ENCODE measurements at regions not wholly inside any gene's neighbourhood (a gene's known extent, or its start where the extent isn't known, plus 50 kb on each side); places are given as distances from the start of the nearest gene placed in this dataset.

- 98% methylated on average over 5 of the region's 5 CpGs for WGBS
- no peak for TF ChIP-seq CTCF (IDR thresholded peaks at IDR 0.05)
- no peak for TF ChIP-seq POLR2A (IDR thresholded peaks at IDR 0.05)
- Histone ChIP-seq H3K9me3 (peaks cover 4% of the 10 kb centered on the region), H3K27me3 (peaks cover 7% of the 10 kb centered on the region), H3K36me3 (no peaks in the 10 kb centered on the region), H3K4me1 (no peaks in the 10 kb centered on the region), H3K4me3 (no peak overlapping the region), H3K27ac (no peak overlapping the region)
- DNase-seq (ENCODE audit: low spot score in 2 of 2), result no peak
These were observed 191.0 kb downstream of the IRX2 start for GRCh38 chr5:2560435-2560834.

- Histone ChIP-seq H3K27ac (no peak overlapping the region), H3K4me1 (no peaks in the 10 kb centered on the region), H3K9me3 (peaks cover 16% of the 10 kb centered on the region), H3K4me3 (no peak overlapping the region), H3K36me3 (no peaks in the 10 kb centered on the region), H3K27me3 (peaks cover 7% of the 10 kb centered on the region)
- no peak for DNase-seq (ENCODE audit: low spot score in 2 of 2)
- no peak for TF ChIP-seq EP300 (IDR thresholded peaks at IDR 0.05)
- TF ChIP-seq POLR2AphosphoS5 (IDR thresholded peaks at IDR 0.05), result no peak
- no peak for TF ChIP-seq POLR2A (IDR thresholded peaks at IDR 0.05)
- no peak for TF ChIP-seq CTCF (IDR thresholded peaks at IDR 0.05)
- WGBS, result 87% methylated on average over 10 of the region's 12 CpGs
These were observed 194.0 kb downstream of the IRX2 start for GRCh38 chr5:2557435-2557834.

DNA sequence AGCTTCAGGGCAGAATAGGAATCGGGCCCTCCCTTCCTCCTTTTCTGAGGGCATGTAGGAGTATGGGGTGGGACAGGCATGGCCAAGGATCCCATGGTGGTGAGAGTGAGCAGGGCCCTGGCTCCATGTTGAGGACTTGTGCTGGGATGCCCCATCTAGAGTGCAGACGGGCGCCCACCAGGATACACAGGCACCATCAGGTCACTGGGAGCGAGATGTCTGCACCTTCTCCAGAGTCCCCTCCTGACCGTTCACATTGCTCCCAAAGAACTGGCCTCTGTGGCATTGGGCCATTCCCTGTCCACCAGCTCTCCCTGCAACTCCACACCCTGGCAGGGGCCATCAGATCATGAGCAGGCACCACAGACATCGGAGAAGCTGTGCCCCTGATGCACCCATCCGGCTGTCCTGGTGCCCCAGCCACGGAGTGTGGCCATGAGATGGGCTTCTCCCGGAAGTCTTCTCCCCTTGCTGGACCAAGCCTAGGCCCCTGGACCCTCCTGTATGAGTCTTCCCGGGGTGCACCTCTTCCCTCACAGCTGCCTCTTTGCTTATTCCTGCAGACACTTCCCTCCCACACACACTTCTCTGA lies 195.0 kb downstream of the IRX2 start:
- Histone ChIP-seq H3K27me3 (peaks cover 7% of the 10 kb centered on the region), H3K9me3 (peaks cover 16% of the 10 kb centered on the region), H3K4me3 (no peak overlapping the region), H3K36me3 (no peaks in the 10 kb centered on the region), H3K27ac (no peak overlapping the region), H3K4me1 (no peaks in the 10 kb centered on the region)
- 96% methylated on average over 9 of the region's 10 CpGs for WGBS
- DNase-seq (ENCODE audit: low spot score in 2 of 2), result no peak
- no peak for TF ChIP-seq EP300 (IDR thresholded peaks at IDR 0.05)
- no peak for TF ChIP-seq POLR2AphosphoS5 (IDR thresholded peaks at IDR 0.05)
- no peak for TF ChIP-seq CTCF (IDR thresholded peaks at IDR 0.05)
- no peak for TF ChIP-seq POLR2A (IDR thresholded peaks at IDR 0.05)

DNA sequence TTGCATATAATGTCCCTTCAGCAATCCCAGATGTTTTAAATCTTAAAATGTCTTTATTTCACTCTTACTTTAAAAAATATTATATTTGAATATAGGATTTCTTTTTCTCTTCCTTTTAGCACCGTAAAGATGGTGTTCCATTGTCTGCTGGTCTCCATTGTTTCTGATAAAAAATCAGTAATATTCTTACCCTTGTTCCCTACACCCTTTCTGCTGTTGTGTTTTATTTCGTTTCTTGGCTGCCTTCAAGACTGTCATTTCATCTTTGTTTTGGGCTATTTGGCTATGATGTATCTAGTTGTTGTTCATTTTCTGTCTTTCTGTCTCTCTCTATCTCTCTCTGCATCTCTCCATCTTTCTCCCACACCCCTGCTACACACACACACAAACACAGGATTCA lies 197.9 kb downstream of the IRX2 start:
- H3K27ac ChIP-seq, result no peak overlapping the region
- peaks cover 7% of the 10 kb centered on the region for H3K27me3 ChIP-seq
- H3K4me3 ChIP-seq, result no peak overlapping the region
- H3K36me3 ChIP-seq, result no peaks in the 10 kb centered on the region
- TF ChIP-seq CTCF (IDR thresholded peaks at IDR 0.05) (no peak), POLR2AphosphoS5 (IDR thresholded peaks at IDR 0.05) (no peak), EP300 (IDR thresholded peaks at IDR 0.05) (no peak), POLR2A (IDR thresholded peaks at IDR 0.05) (no peak)
- 70% methylated on average over 2 of the region's 2 CpGs for WGBS
- H3K9me3 ChIP-seq, result peaks cover 16% of the 10 kb centered on the region
- no peak for DNase-seq (ENCODE audit: low spot score in 2 of 2)
- H3K4me1 ChIP-seq, result no peaks in the 10 kb centered on the region

- Histone ChIP-seq H3K4me3 (no peak overlapping the region), H3K36me3 (no peaks in the 10 kb centered on the region), H3K4me1 (no peaks in the 10 kb centered on the region), H3K9me3 (peaks cover 13% of the 10 kb centered on the region), H3K27ac (no peak overlapping the region), H3K27me3 (no peaks in the 10 kb centered on the region)
- WGBS, result 12% methylated on average over 5 of the region's 5 CpGs
- TF ChIP-seq EP300 (IDR thresholded peaks at IDR 0.05) (no peak), POLR2AphosphoS5 (IDR thresholded peaks at IDR 0.05) (no peak), POLR2A (IDR thresholded peaks at IDR 0.05) (no peak), CTCF (IDR thresholded peaks at IDR 0.05) (no peak)
- no peak for DNase-seq (ENCODE audit: low spot score in 2 of 2)
These were observed 201.0 kb downstream of the IRX2 start for GRCh38 chr5:2550509-2550908.

Data from suprapubic skin (tissue), 4 donors.